ENCODE measurements at regions not wholly inside any gene's neighbourhood (a gene's known extent, or its start where the extent isn't known, plus 50 kb on each side); places are given as distances from the start of the nearest gene placed in this dataset.

GRCh38 chr4:32958586-32958985 lies 2238.4 kb downstream of the PCDH7 start:
- no peak for DNase-seq (ENCODE audit: low read depth in 3 of 3, low spot score in 2 of 3)

DNA sequence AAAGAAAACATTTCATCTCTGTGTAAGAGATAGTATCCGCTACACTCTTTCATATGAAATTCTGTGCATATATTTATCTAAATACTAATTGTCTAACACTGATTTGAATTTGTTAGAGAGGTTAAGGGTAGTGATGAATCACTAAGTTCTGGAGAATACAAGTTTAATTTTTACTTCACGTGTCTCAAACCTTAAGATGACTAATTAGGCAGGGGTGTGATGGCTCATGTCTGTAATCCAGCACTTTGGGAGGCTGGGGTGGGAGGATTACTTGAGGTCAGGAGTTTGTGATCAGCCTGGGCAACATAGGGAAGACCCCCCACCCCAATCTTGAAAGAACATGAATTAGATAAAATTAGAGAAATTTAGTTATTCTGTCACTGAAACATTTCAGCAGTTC lies 2241.9 kb downstream of the PCDH7 start:
- no peak for DNase-seq (ENCODE audit: low read depth in 3 of 3, low spot score in 2 of 3)

- no peak for DNase-seq (ENCODE audit: low read depth in 3 of 3, low spot score in 2 of 3)
These were observed 2265.1 kb downstream of the PCDH7 start for GRCh38 chr4:32985256-32985655.

DNA sequence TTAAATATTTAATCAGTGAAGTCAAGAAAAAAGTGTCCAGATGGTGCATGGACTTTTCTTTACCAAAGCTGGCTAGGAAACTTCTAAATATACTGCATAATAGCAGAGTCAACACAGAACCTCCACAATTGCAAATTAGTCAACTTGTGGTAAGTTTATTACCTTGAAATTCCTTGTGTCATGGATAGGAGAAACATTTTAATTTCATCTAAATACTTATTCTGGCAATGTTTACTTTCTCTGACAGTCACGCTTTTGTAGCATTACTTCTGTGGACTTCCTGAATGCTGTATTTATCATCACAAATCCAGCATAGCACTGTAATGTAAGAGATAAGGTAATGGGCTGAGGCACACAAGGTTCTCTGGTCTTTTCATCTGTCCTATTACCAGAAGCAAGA lies 2266.1 kb downstream of the PCDH7 start:
- no peak for DNase-seq (ENCODE audit: low read depth in 3 of 3, low spot score in 2 of 3)

GRCh38 chr4:32987111-32987510 lies 2266.9 kb downstream of the PCDH7 start:
- no peak for DNase-seq (ENCODE audit: low read depth in 3 of 3, low spot score in 2 of 3)

DNA sequence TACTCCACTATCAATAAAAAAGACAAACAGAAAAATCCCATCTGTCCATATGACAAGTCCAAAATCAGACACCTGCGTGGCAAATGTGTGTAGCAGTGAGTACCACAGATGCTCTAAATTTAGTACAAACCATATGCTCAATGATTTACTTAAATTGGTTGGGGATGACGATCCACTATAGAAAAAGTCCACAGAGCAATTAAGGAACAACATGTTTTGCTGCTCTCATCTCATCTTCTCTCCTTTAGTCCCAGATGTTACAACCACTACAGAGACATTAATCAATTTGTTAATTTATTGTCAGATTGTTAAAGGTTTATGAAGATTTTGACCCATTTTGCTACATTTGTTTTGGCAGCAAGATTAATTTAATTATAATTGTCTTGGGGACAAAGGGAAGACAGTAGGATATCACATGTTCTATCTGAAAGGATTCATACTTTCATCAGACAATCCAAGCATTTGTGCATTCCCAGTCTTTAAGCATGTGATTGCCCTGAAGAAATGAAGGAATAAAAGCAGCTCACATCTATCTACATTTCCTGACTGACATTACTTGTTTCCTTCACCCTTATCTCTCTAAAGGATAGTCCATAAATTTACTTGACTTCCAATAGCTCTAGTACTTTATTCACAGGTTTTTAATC lies 2268.1 kb downstream of the PCDH7 start:
- no peak for DNase-seq (ENCODE audit: low read depth in 3 of 3, low spot score in 2 of 3)

DNA sequence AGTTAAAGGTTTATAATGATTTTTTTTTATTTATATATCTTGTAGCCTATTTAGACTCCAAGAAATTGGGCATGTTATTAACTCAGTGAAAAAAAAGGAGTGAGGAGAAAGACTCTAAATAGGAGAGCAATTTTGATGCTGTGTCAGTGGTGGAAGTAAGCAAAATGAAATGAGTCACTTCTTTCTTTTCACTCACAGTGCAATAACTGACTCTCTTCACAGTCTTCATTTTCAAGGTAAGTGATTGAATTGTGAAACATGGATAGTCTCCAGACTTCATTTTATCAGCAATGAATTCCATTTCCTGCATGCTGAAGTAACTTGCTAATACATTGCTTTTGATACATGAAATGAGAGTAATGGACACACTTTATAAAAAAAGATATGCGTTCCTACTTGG lies 2271.5 kb downstream of the PCDH7 start:
- DNase-seq (ENCODE audit: low read depth in 3 of 3, low spot score in 2 of 3) = no peak

- no peak for DNase-seq (ENCODE audit: low read depth in 3 of 3, low spot score in 2 of 3)
These were observed 2275.1 kb downstream of the PCDH7 start for GRCh38 chr4:32994981-32995881.

- DNase-seq (ENCODE audit: low read depth in 3 of 3, low spot score in 2 of 3) = no peak
These were observed 2293.1 kb downstream of the PCDH7 start for GRCh38 chr4:33013282-33013681.

DNA sequence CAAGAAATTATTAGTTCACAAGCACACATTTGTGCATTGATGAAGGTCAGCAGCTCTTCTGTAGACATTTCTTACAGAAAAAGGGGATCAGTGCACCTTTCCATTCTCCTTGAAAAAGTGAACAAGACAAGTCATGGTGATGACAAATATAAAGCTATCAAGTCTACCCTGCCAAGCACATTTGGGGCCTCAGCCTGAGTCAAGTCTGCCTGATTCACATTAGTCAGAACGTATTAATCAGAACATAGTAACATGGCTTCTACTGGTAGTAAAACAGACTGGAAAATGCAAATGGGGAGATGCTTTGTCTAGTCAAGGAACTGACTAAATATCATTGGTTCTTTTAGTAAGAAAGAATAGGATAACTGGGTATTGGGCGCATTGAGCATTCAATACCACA lies 2305.1 kb downstream of the PCDH7 start:
- DNase-seq (ENCODE audit: low read depth in 3 of 3, low spot score in 2 of 3) = no peak

GRCh38 chr4:33029976-33030375 lies 2309.8 kb downstream of the PCDH7 start:
- DNase-seq (ENCODE audit: low read depth in 3 of 3, low spot score in 2 of 3) = no peak

GRCh38 chr4:33031328-33031727 lies 2311.2 kb downstream of the PCDH7 start:
- no peak for DNase-seq (ENCODE audit: low read depth in 3 of 3, low spot score in 2 of 3)

GRCh38 chr4:33037464-33037863 lies 2317.3 kb downstream of the PCDH7 start:
- DNase-seq (ENCODE audit: low read depth in 3 of 3, low spot score in 2 of 3) = no peak

GRCh38 chr4:33045334-33045733 lies 2325.2 kb downstream of the PCDH7 start:
- no peak for DNase-seq (ENCODE audit: low read depth in 3 of 3, low spot score in 2 of 3)

- no peak for DNase-seq (ENCODE audit: low read depth in 3 of 3, low spot score in 2 of 3)
These were observed 2332.1 kb downstream of the PCDH7 start for GRCh38 chr4:33052241-33052640.

DNA sequence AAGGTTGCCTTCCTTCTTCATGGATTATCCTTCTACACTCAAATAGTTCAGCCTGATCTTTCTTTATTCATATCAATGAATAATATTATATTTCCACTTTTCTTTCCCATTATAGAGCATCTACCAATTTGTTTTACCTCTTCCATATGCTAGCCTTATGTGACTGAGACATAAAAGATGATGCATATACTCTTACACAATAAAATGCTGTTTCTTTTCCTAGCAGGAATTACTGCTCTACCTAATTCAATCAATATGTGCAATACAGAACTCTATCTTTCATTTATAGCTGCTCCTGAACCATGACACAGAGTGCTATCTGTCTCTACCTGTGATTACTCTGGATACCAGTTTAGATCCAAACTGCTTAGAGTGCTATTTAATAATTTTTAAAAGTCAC lies 2334.0 kb downstream of the PCDH7 start:
- DNase-seq (ENCODE audit: low read depth in 3 of 3, low spot score in 2 of 3) = no peak

DNA sequence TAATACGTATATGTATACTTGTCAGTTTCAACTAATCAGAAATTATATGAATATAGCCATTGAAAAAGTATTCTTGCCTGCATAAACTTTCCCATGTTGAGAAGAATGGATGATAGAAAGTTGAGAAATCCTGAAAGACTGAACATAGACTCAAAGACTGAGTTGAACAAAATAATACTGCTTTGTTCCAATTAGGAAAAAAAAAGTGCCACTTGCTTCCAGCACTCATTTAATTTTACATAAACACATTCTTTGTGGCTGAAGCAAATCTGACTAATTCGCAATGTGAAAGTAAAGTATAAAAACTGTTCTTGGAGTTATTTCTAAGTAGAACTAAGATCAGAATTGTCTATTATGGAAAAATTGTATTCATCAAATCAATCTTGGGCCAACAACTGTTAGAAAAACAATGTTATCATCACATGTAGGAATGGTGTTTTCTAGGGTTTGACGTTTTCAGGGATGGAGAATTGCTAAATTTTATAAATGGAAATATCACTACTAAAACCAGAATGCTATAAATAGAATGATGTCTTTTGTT lies 2334.6 kb downstream of the PCDH7 start:
- DNase-seq (ENCODE audit: low read depth in 3 of 3, low spot score in 2 of 3) = no peak

GRCh38 chr4:33057736-33058135 lies 2337.6 kb downstream of the PCDH7 start:
- DNase-seq (ENCODE audit: low read depth in 3 of 3, low spot score in 2 of 3) = no peak

DNA sequence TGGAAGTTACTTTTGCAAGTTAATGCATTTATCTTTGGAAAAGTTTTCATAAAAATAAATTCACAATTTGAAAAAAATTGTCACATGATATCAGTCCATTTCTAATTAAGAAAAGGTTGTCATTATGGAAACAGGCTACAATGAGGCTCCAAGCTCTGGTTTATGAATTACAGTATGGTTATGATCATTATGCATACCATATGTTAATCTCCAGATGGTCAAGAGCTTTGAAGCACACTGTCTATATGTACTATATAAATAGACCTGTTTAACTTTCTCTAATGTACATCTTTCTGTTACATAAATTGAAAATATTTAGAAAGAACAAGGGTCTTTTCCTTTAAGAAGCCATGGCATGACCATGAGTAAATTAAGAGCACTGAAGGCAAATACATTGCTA lies 2338.8 kb downstream of the PCDH7 start:
- DNase-seq (ENCODE audit: low read depth in 3 of 3, low spot score in 2 of 3) = no peak

- DNase-seq (ENCODE audit: low read depth in 3 of 3, low spot score in 2 of 3) = no peak
These were observed 2340.7 kb downstream of the PCDH7 start for GRCh38 chr4:33060674-33061542.

GRCh38 chr4:33061727-33062126 lies 2341.6 kb downstream of the PCDH7 start:
- DNase-seq (ENCODE audit: low read depth in 3 of 3, low spot score in 2 of 3) = no peak

All from right renal cortex interstitium (tissue), 3 donors.